Trophoblast cell (in vitro differentiated cells and primary cell): ENCODE measurements at regions not wholly inside any gene's neighbourhood (a gene's known extent, or its start where the extent isn't known, plus 50 kb on each side); places are given as distances from the start of the nearest gene placed in this dataset.

ENCODE experiments used
- DNase-seq, 2 donors: peaks; one replicate each; pipeline ENCODE4 v3.0.0-alpha.2; 2016
- H2AFZ ChIP-seq: 2 replicates; pipeline ENCODE4 v1.6.1; 2013; ENCODE audit warnings: low read length, moderate library complexity, mild to moderate bottlenecking; ENCODE audit not compliant: insufficient read depth, poor library complexity
- H2AK5ac ChIP-seq: 2 replicates; pipeline ENCODE4 v1.6.1; 2013; ENCODE audit warnings: mild to moderate bottlenecking, low read length
- H2BK120ac ChIP-seq: 2 replicates; pipeline ENCODE4 v1.6.1; 2013; ENCODE audit warnings: low read length, mild to moderate bottlenecking, moderate library complexity; ENCODE audit not compliant: insufficient read depth, poor library complexity
- H2BK12ac ChIP-seq: 2 replicates; pipeline ENCODE4 v1.6.1; 2013; ENCODE audit warnings: mild to moderate bottlenecking, low read length, moderate library complexity
- H2BK5ac ChIP-seq: 2 replicates; pipeline ENCODE4 v1.6.1; 2013; ENCODE audit warnings: low read length, low read depth, moderate library complexity, mild to moderate bottlenecking; ENCODE audit not compliant: poor library complexity
- H3K14ac ChIP-seq: 2 replicates; pipeline ENCODE4 v1.6.1; 2013; ENCODE audit warnings: mild to moderate bottlenecking, low read length
- H3K18ac ChIP-seq: 2 replicates; pipeline ENCODE4 v1.6.1; 2013; ENCODE audit warnings: mild to moderate bottlenecking, low read length
- H3K23ac ChIP-seq: 2 replicates; pipeline ENCODE4 v1.6.1; 2013; ENCODE audit warnings: low read length
- H3K27ac ChIP-seq: 2 replicates; pipeline ENCODE4 v1.5.1; 2013; ENCODE audit warnings: low read depth, mild to moderate bottlenecking, inconsistent platforms, low read length, moderate library complexity
- H3K27me3 ChIP-seq: 2 replicates; pipeline ENCODE4 v1.6.1; 2013; ENCODE audit warnings: inconsistent platforms, mild to moderate bottlenecking, low read length, moderate library complexity; ENCODE audit not compliant: insufficient read depth
- H3K36me3 ChIP-seq, 2 experiments: 1 replicate in 1 of 2; 2 replicates in 1 of 2; pipeline ENCODE4 v1.6.1; 2013; ENCODE audit warnings: low read length in 2 of 2, mild to moderate bottlenecking in 2 of 2, moderate library complexity in 1 of 2; ENCODE audit not compliant: insufficient read depth in 2 of 2, control insufficient read depth in 1 of 2
- H3K4ac ChIP-seq: 2 replicates; pipeline ENCODE4 v1.6.1; 2013; ENCODE audit warnings: low read depth, mild to moderate bottlenecking, low read length, moderate library complexity
- H3K4me1 ChIP-seq, 2 experiments: 1 replicate in 1 of 2; 2 replicates in 1 of 2; pipeline ENCODE4 v1.6.1; 2013; ENCODE audit warnings: low read length in 2 of 2, mild to moderate bottlenecking in 2 of 2, moderate library complexity in 1 of 2; ENCODE audit not compliant: insufficient read depth in 2 of 2, control insufficient read depth in 1 of 2
- H3K4me2 ChIP-seq: 2 replicates; pipeline ENCODE4 v1.6.1; 2013; ENCODE audit warnings: inconsistent platforms, mild to moderate bottlenecking, low read length, moderate library complexity
- H3K4me3 ChIP-seq: 2 replicates; pipeline ENCODE4 v1.5.1; 2013; ENCODE audit warnings: mild to moderate bottlenecking, low read depth, low read length, inconsistent platforms
- H3K79me1 ChIP-seq: one replicate; pipeline ENCODE4 v1.6.1; 2013; ENCODE audit warnings: low read length
- H3K79me2 ChIP-seq: 2 replicates; pipeline ENCODE4 v1.6.1; 2013; ENCODE audit warnings: low read length, mild to moderate bottlenecking; ENCODE audit not compliant: control insufficient read depth, insufficient read depth, poor library complexity
- H3K9ac ChIP-seq: 2 replicates; pipeline ENCODE4 v1.6.1; 2013; ENCODE audit warnings: mild to moderate bottlenecking, low read length
- H3K9me3 ChIP-seq: 2 replicates; pipeline ENCODE4 v1.6.1; 2013; ENCODE audit warnings: low read depth, mild to moderate bottlenecking, control low read depth, inconsistent platforms, low read length; ENCODE audit not compliant: insufficient read depth
- H4K12ac ChIP-seq: 2 replicates; pipeline ENCODE4 v1.6.1; 2013; ENCODE audit warnings: low read depth, mild to moderate bottlenecking, low read length, moderate library complexity
- H4K8ac ChIP-seq: 2 replicates; pipeline ENCODE4 v1.6.1; 2013; ENCODE audit warnings: low read depth, mild to moderate bottlenecking, low read length, moderate library complexity
- H4K91ac ChIP-seq: one replicate; pipeline ENCODE4 v1.6.1; 2013; ENCODE audit warnings: low read depth, mild to moderate bottlenecking, low read length, moderate library complexity
- WGBS: extraction: QIAGEN DNeasy Blood & Tissue Kit; methylation state at CpG from one replicate; pipeline ENCODE4 v1.1.7; 2013; ENCODE audit warnings: missing lambda C conversion rate; ENCODE audit not compliant: insufficient read length, insufficient coverage; ENCODE audit errors: extremely low coverage; 5-methylcytosine and 5-hydroxymethylcytosine counted together

DNA sequence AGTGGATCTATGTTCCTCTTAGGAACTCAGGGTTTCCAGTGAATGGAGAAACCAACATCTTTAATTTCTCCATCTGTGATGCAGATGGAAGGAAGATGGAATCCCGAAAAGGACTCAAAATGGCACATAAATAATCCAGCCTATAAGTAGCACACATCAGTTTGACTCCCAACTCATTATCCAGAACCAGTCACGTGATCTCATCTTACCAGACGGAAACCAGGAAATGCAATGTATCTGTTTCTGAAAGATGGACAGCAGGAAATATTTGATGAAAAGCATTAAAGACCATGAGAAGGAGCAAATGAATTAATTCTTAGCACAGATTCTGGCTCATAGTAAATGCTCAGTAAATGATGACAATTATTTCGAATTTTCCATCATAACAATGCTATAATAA, 443.1 kb upstream of the FMR1 start:
- H2BK12ac ChIP-seq, result no peak overlapping the region
- no peak overlapping the region for H2BK5ac ChIP-seq
- H3K79me2 ChIP-seq, result no peaks in the 10 kb centered on the region
- no peak overlapping the region for H3K23ac ChIP-seq
- WGBS, result no CpG with 5 or more reads among the region's 4 CpGs
- no peak overlapping the region for H3K14ac ChIP-seq
- H3K9ac ChIP-seq, result no peak overlapping the region
- no peak for DNase-seq
- H4K91ac ChIP-seq, result no peak overlapping the region
- H3K36me3 ChIP-seq, result no peaks in the 10 kb centered on the region
- no peak overlapping the region for H3K4ac ChIP-seq
- no peaks in the 10 kb centered on the region for H3K27me3 ChIP-seq
- no peak overlapping the region for H2BK120ac ChIP-seq
- H3K18ac ChIP-seq, result no peak overlapping the region
- no peaks in the 10 kb centered on the region for H3K4me1 ChIP-seq
- no peak overlapping the region for H3K4me3 ChIP-seq
- no peak overlapping the region for H2AFZ ChIP-seq
- no peak overlapping the region for H3K27ac ChIP-seq
- no peak overlapping the region for H3K4me2 ChIP-seq
- H3K9me3 ChIP-seq, result no peaks in the 10 kb centered on the region
- H4K8ac ChIP-seq, result no peak overlapping the region
- H4K12ac ChIP-seq, result no peak overlapping the region
- H3K79me1 ChIP-seq, result no peaks in the 10 kb centered on the region
- no peak overlapping the region for H2AK5ac ChIP-seq

DNA sequence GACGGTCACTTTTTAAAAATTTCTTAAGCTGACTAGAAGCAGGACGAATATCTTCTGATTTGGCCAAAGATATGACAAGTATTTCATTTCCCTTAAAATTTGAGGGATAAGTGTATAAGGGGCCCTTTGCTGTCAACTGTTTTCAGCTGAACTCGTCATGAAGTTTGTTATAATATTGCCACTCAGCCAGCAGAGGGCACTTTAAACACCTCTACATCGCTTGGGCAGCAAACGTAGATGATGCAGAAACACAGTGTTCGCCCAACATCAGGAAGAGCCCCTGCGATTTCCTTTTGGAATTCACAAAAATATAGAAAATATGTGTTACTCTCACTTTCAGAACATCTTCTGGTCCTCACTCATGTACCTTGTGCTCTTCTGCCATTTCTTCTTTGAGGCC, 435.7 kb upstream of the FMR1 start:
- H2AFZ ChIP-seq, result no peak overlapping the region
- no CpG with 5 or more reads among the region's 7 CpGs for WGBS

DNA sequence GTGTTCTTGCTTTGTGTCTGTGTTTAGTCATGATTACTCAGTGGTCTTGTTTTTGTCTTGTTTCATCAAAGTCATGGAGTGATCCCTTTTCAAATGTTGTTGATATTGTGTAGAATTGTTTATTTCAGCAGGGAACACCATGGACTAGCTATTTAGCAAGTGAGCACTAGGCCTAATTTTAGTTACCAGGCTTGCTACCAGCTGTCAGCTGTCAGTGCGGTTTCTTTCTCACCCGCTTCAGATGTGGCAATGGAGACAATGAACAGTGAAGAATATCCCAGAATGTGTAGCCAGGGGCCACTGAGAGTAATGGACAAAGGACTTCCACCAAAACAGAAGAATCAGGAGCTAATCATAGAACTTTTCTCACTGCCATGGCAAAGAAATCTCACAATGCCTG, 432.8 kb upstream of the FMR1 start:
- H3K9me3 ChIP-seq, result no peaks in the 10 kb centered on the region
- no peak overlapping the region for H2BK120ac ChIP-seq
- no peak overlapping the region for H4K12ac ChIP-seq
- no peak overlapping the region for H2AK5ac ChIP-seq
- no peak overlapping the region for H3K4ac ChIP-seq
- no peak overlapping the region for H3K27ac ChIP-seq
- no peak overlapping the region for H3K4me3 ChIP-seq
- no peaks in the 10 kb centered on the region for H3K27me3 ChIP-seq
- H2BK5ac ChIP-seq, result no peak overlapping the region
- WGBS, result no CpG with 5 or more reads among the region's 2 CpGs
- H4K91ac ChIP-seq, result no peak overlapping the region
- no peak overlapping the region for H2BK12ac ChIP-seq
- H3K4me2 ChIP-seq, result no peak overlapping the region
- H3K23ac ChIP-seq, result no peak overlapping the region
- no peak for DNase-seq
- H3K4me1 ChIP-seq, result no peaks in the 10 kb centered on the region
- no peak overlapping the region for H4K8ac ChIP-seq
- no peaks in the 10 kb centered on the region for H3K79me2 ChIP-seq
- H3K36me3 ChIP-seq, result no peaks in the 10 kb centered on the region
- no peak overlapping the region for H3K14ac ChIP-seq
- no peak overlapping the region for H2AFZ ChIP-seq
- no peak overlapping the region for H3K9ac ChIP-seq
- no peak overlapping the region for H3K18ac ChIP-seq
- no peaks in the 10 kb centered on the region for H3K79me1 ChIP-seq

More for the DNA sequence above, 435.7 kb upstream of the FMR1 start:
- H3K79me1 ChIP-seq, result no peaks in the 10 kb centered on the region
- H3K4me3 ChIP-seq, result no peak overlapping the region
- no peak overlapping the region for H3K4ac ChIP-seq
- no peaks in the 10 kb centered on the region for H3K4me1 ChIP-seq
- no peak overlapping the region for H2BK5ac ChIP-seq
- no peak overlapping the region for H2AK5ac ChIP-seq
- no peak overlapping the region for H3K18ac ChIP-seq
- no peaks in the 10 kb centered on the region for H3K36me3 ChIP-seq
- no peak overlapping the region for H3K23ac ChIP-seq
- no peak overlapping the region for H3K27ac ChIP-seq
- H2BK120ac ChIP-seq, result no peak overlapping the region
- no peak overlapping the region for H4K8ac ChIP-seq
- H3K79me2 ChIP-seq, result no peaks in the 10 kb centered on the region
- H3K14ac ChIP-seq, result no peak overlapping the region
- H4K91ac ChIP-seq, result no peak overlapping the region
- H2BK12ac ChIP-seq, result no peak overlapping the region
- H3K4me2 ChIP-seq, result no peak overlapping the region
- H3K9ac ChIP-seq, result no peak overlapping the region
- peak; percentile 1 to 48 for DNase-seq
- no peaks in the 10 kb centered on the region for H3K9me3 ChIP-seq
- H4K12ac ChIP-seq, result no peak overlapping the region
- H3K27me3 ChIP-seq, result no peaks in the 10 kb centered on the region

DNA sequence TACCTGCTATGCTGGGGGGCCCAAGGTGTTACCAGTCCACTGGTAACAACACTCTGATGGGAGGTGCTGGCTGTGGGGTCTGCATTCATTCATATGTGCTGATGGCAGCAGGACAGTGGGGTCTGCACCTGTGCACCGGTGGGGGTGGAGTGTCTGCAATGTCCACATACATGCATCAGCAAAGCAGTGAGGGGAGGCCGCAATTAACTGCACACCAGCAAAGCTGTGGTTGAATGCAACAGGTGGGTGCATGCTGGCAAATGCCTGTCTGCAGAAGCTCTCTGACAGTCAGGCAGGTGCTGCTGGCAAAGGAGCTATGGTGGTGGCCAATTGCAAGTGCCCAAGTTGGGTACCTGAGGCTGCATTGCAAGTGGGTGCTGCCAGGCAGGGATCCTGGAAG, 426.5 kb upstream of the FMR1 start:
- Histone ChIP-seq H2BK120ac (no peak overlapping the region), H2BK12ac (no peak overlapping the region), H3K79me1 (no peaks in the 10 kb centered on the region), H3K4me3 (no peak overlapping the region), H3K27me3 (no peaks in the 10 kb centered on the region), H3K36me3 (no peaks in the 10 kb centered on the region), H3K79me2 (no peaks in the 10 kb centered on the region), H3K4me2 (no peak overlapping the region), H4K8ac (no peak overlapping the region), H2AK5ac (no peak overlapping the region), H2BK5ac (no peak overlapping the region), H3K18ac (no peak overlapping the region), H3K14ac (no peak overlapping the region), H3K9me3 (no peaks in the 10 kb centered on the region), H3K27ac (no peak overlapping the region), H4K12ac (no peak overlapping the region), H3K23ac (no peak overlapping the region), H4K91ac (no peak overlapping the region), H2AFZ (no peak overlapping the region), H3K9ac (no peak overlapping the region), H3K4ac (no peak overlapping the region), H3K4me1 (no peaks in the 10 kb centered on the region)
- no CpG with 5 or more reads among the region's 2 CpGs for WGBS
- DNase-seq, result no peak
